ENCODE measurements at regions not wholly inside any gene's neighbourhood (a gene's known extent, or its start where the extent isn't known, plus 50 kb on each side); places are given as distances from the start of the nearest gene placed in this dataset.

GRCh38 chr19:30303131-30303654, 69.0 kb upstream of the ZNF536 start:
- H3K27ac ChIP-seq (ENCODE audit: low read depth in 2 of 2, low read length in 1 of 2) = no peak overlapping the region
- no peaks in the 10 kb centered on the region for H3K9me3 ChIP-seq
- H3K4me2 ChIP-seq = no peak overlapping the region
- no peaks in the 10 kb centered on the region for H3K79me2 ChIP-seq (ENCODE audit: insufficient read depth)
- peaks cover 0 to 3% of the 10 kb centered on the region in 2 experiments; a peak in 1 of 4 replicates for H3K4me1 ChIP-seq (ENCODE audit: control insufficient read depth in 1 of 2, insufficient read depth in 2 of 2, low read depth in 1 of 2, low read length in 1 of 2)
- no peaks in the 10 kb centered on the region for H3F3A ChIP-seq (replicated peaks; ENCODE audit: insufficient read depth)
- TF ChIP-seq TAF1 (IDR thresholded peaks at IDR 0.05; ENCODE audit: borderline replicate concordance, low read depth, low read length) (no peak), EP300 (IDR thresholded peaks at IDR 0.05; ENCODE audit: borderline replicate concordance in 1 of 2, low read depth in 1 of 2, low read length in 1 of 2) (no peak), USF1 (IDR thresholded peaks at IDR 0.05; ENCODE audit: borderline replicate concordance, low read depth) (no peak), IRF3 (IDR thresholded peaks at IDR 0.05; ENCODE audit: low read depth, low read length) (no peak), MXI1 (IDR thresholded peaks at IDR 0.05; ENCODE audit: low read depth, low read length) (no peak), FOXM1 (IDR thresholded peaks at IDR 0.05; ENCODE audit: low read depth) (no peak), RXRA (IDR thresholded peaks at IDR 0.05; ENCODE audit: borderline replicate concordance, low read depth) (no peak), RFX5 (IDR thresholded peaks at IDR 0.05; ENCODE audit: low read length) (no peak), ZBTB33 (IDR thresholded peaks at IDR 0.05; ENCODE audit: borderline replicate concordance, low read depth) (no peak), TCF12 (IDR thresholded peaks at IDR 0.05) (no peak), EZH2phosphoT487 (IDR thresholded peaks at IDR 0.05; ENCODE audit: borderline replicate concordance, low read depth) (no peak), POLR2AphosphoS5 (IDR thresholded peaks at IDR 0.05; ENCODE audit: low read depth, low read length) (no peak), RCOR1 (IDR thresholded peaks at IDR 0.05; ENCODE audit: low read length) (no peak), REST (IDR thresholded peaks at IDR 0.05; ENCODE audit: low read depth, low read length) (no peak), CHD2 (IDR thresholded peaks at IDR 0.05; ENCODE audit: low read length, partially characterized antibody) (no peak), GATA2 (CRISPR knock-in tag; IDR thresholded peaks at IDR 0.05) (no peak), FOXJ3 (CRISPR knock-in tag; IDR thresholded peaks at IDR 0.05) (no peak), GABPA (IDR thresholded peaks at IDR 0.05; ENCODE audit: low read depth) (no peak)
- H3K27me3 ChIP-seq (ENCODE audit: insufficient read depth) = no peaks in the 10 kb centered on the region
- no peak overlapping the region for H3K9ac ChIP-seq
- POLR2A ChIA-PET = no interaction called here
- no peaks in the 10 kb centered on the region for H3K9me2 ChIP-seq
- H3K4me3 ChIP-seq (ENCODE audit: low read depth in 2 of 2, low read length in 1 of 2) = no peak overlapping the region
- CTCF ChIA-PET = interaction anchor here (0.9 kb wide), 1 partner anchor 28 kb away, joined by 5 read pairs; no protein-coding TSS in a partner anchor
- no peak overlapping the region for H2AFZ ChIP-seq (ENCODE audit: low read depth)
- no peak for DNase-seq
- H3K36me3 ChIP-seq (replicated peaks in 1 of 2; ENCODE audit: control insufficient read depth in 1 of 2, insufficient read depth in 2 of 2, low read length in 1 of 2) = no peaks in the 10 kb centered on the region
- H4K20me1 ChIP-seq (ENCODE audit: insufficient read depth) = no peaks in the 10 kb centered on the region
- 53% methylated on average over 7 of the region's 10 CpGs for WGBS (ENCODE audit: low lambda C conversion rate)

Measured in SK-N-SH (cell line).